ENCODE measurements at regions not wholly inside any gene's neighbourhood (a gene's known extent, or its start where the extent isn't known, plus 50 kb on each side); places are given as distances from the start of the nearest gene placed in this dataset.
"Not testable (repeated sequence)": the region's sequence is repeated elsewhere in the genome, so short reads cannot be mapped to it uniquely, and the experiment has no call there.

- DNase-seq: no peak
- no peak overlapping the region for H3K27ac ChIP-seq
- intact Hi-C loops (cut with DNase I): no loop called here
These were observed 57.4 kb upstream of the TFRC start for GRCh38 chr3:196139281-196139680.

DNA sequence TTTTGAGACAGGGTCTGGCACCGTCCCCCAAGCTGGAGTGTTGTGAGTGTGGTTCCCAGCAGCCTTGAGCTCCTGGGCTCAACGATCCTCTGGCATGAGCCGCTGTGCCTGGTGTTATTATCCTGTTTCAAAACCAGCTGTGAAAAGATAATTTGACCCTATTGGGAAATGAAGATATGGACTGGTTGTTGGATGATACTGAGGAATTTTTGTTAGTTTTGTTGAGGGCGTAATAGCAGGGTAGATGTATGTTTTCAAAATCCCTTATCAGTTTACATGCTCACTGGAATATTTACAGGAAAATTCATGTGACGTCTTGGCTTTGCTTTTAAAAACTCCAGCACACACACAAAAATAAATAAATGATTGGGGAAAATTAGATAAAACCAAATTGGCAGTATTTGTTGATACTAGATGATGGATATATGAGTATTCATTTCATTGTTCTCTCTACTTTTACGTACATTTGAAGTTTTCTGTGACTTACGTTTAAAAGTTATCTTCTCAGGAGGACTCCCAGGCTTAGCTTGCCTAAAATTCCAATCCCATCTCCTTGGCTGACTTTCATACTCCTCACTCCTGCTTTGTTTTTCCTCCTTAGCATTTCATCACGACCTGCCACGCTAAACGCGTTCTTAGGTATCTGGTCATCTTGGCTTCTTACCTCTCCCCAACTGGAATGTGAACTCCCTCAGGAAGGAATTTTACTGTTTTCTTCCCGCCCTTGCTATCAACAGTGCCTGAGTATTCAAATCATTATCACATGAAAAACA is 56.8 kb upstream of the TFRC start:
- intact Hi-C loops (cut with DNase I): no loop called here
- DNase-seq: peak in 1 of 4 donors; percentile 24
- TF ChIP-seq CTCF (IDR thresholded peaks at IDR 0.05) (no peak), POLR2A (IDR thresholded peaks at IDR 0.05) (no peak)
- Histone ChIP-seq H3K27me3 (no peaks in the 10 kb centered on the region), H3K9me3 (no peaks in the 10 kb centered on the region), H3K4me3 (no peak overlapping the region), H3K36me3 (replicated peaks in 1 of 2; ENCODE audit: insufficient read depth in 1 of 2, low read depth in 2 of 2) (no peaks in the 10 kb centered on the region), H3K27ac (no peak overlapping the region), H3K4me1 (peaks cover 30% of the 10 kb centered on the region)
- no peak for ATAC-seq
- 23 to 24% methylated on average over 12 of the region's 12 CpGs for WGBS, 2 donors

More at GRCh38 chr3:196139281-196139680, 57.4 kb upstream of the TFRC start:
- H3K27me3 ChIP-seq: no peaks in the 10 kb centered on the region
- H3K9me3 ChIP-seq: no peaks in the 10 kb centered on the region
- H3K36me3 ChIP-seq (replicated peaks in 1 of 2; ENCODE audit: insufficient read depth in 1 of 2, low read depth in 2 of 2): no peaks in the 10 kb centered on the region
- 90 to 91% methylated on average over 7 of the region's 7 CpGs for WGBS, 2 donors
- H3K4me3 ChIP-seq: no peak overlapping the region
- ATAC-seq: no peak
- peaks cover 30% of the 10 kb centered on the region for H3K4me1 ChIP-seq
- TF ChIP-seq CTCF (IDR thresholded peaks at IDR 0.05) (no peak), POLR2A (IDR thresholded peaks at IDR 0.05) (no peak)

DNA sequence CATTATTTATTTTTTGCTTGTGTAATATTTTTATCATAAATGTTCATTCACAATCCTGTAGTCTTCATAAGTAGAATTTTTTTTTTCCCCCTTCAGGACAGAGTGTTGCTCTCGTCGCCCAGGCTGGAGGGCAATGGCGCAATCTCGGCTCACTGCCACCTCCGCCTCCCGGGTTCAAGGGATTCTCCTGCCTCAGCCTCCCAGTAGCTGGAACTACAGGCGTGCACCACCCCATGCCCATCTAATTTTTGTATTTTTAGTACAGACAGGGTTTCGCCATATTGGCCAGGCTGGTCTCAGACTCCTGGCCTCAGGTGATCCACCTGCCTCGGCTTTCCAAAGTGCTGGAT is 54.7 kb upstream of the TFRC start:
- not testable (repeated sequence) for ATAC-seq, DNase-seq
- 88 to 89% methylated on average over 9 of the region's 9 CpGs for WGBS, 2 donors

DNA sequence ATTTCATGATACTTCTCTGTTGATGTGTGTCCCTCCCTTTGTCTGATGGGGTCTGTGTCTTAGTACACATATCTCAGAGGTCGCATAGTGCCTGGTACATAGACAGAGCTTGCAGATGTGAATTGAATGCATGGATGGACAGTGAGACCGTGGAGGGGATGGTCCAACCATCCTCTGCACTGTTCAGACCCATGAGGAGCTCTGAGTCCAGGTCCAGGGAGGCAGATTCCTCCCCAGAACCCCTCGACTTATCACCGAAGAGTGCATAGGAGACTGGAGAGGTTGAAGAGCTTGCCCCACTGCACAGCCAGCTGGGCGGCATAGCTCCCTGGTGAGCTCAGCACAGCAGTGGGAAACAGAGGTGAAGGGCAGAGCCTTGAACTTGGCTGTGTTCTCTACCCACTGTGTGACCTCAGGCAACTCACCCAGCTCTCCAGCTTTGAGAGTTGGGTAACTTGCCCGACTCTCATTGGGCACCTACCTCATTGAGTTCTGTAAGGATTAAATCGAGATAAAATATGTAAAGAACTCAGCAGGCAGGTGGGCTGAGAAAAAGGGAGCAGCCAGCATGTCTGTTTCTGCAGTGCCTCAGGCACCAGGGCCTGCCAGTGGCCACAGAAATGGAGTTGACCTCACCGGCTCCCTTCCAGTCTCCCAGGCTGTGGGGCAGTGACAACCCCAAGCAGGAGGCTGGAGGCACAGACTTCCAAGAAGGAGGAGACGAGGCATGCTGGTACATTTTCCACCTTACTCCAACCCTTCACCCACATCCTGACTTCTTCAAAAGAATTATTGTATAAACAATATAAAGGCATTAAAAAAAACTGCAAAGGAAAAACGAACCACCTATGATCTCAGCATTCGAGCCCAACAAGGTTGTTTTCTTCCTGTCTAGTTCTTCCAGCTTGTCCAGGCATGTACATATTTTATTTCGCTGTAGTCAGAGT is 54.1 kb upstream of the TFRC start:
- H3K4me1 ChIP-seq: peaks cover 10% of the 10 kb centered on the region
- peak overlapping the region in 2 of 4 donors; percentile 28 to 41 for H3K27ac ChIP-seq
- no peaks in the 10 kb centered on the region for H3K27me3 ChIP-seq
- H3K36me3 ChIP-seq (replicated peaks in 1 of 2; ENCODE audit: insufficient read depth in 1 of 2, low read depth in 2 of 2): no peaks in the 10 kb centered on the region
- H3K4me3 ChIP-seq: no peak overlapping the region
- WGBS, 2 donors: 65 to 68% methylated on average over 12 of the region's 12 CpGs
- intact Hi-C loops (cut with DNase I): no loop called here
- DNase-seq (no peak), ATAC-seq (peak; percentile 53)
- TF ChIP-seq POLR2A (IDR thresholded peaks at IDR 0.05) (no peak), CTCF (IDR thresholded peaks at IDR 0.05) (no peak)
- H3K9me3 ChIP-seq: no peaks in the 10 kb centered on the region

More for the DNA sequence above, 54.7 kb upstream of the TFRC start:
- H3K9me3 ChIP-seq; intact Hi-C loops (cut with DNase I); H3K27me3 ChIP-seq; H3K4me3 ChIP-seq; H3K36me3 ChIP-seq (replicated peaks in 1 of 2; ENCODE audit: insufficient read depth in 1 of 2, low read depth in 2 of 2); H3K27ac ChIP-seq: not testable (repeated sequence)
- H3K4me1 ChIP-seq: peaks cover 15% of the 10 kb centered on the region

GRCh38 chr3:196134691-196135090 is 52.8 kb upstream of the TFRC start:
- intact Hi-C loops (cut with DNase I): no loop called here

DNA sequence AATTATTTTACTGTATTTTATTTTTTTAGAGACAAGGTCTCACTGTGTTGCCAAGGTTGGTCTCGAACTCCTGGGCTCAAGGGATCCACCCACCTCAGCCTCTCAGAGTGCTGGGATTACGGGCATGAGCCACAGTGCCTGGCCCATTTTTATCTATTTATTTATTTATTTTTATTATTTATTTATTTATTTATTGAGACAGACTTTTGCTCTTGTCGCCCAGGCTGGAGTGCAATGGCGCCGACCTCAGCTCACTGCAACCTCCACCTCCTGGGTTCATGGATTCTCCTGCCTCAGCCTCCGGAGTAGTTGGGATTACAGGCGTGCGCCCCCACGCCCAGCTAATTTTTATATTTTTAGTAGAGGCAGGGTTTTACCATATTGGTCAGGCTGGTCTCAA is 52.0 kb upstream of the TFRC start:
- H3K9me3 ChIP-seq; H3K27me3 ChIP-seq; H3K27ac ChIP-seq; H3K4me1 ChIP-seq; intact Hi-C loops (cut with DNase I); H3K36me3 ChIP-seq (replicated peaks in 1 of 2; ENCODE audit: insufficient read depth in 1 of 2, low read depth in 2 of 2); ATAC-seq; DNase-seq; H3K4me3 ChIP-seq: not testable (repeated sequence)
- WGBS, 2 donors: 81 to 86% methylated on average over 9 of the region's 9 CpGs

More at GRCh38 chr3:196134691-196135090, 52.8 kb upstream of the TFRC start:
- H3K4me3 ChIP-seq: no peak overlapping the region
- H3K9me3 ChIP-seq: no peaks in the 10 kb centered on the region
- DNase-seq (no peak), ATAC-seq (no peak)
- no peaks in the 10 kb centered on the region for H3K27me3 ChIP-seq
- 86% methylated on average over 7 of the region's 7 CpGs for WGBS, 2 donors
- no peak for TF ChIP-seq CTCF (IDR thresholded peaks at IDR 0.05)
- peaks cover 10% of the 10 kb centered on the region for H3K4me1 ChIP-seq
- H3K27ac ChIP-seq: no peak overlapping the region
- no peaks in the 10 kb centered on the region for H3K36me3 ChIP-seq (replicated peaks in 1 of 2; ENCODE audit: insufficient read depth in 1 of 2, low read depth in 2 of 2)
